Hindlimb muscle (tissue), 1 donor: ENCODE measurements at regions not wholly inside any gene's neighbourhood (a gene's known extent, or its start where the extent isn't known, plus 50 kb on each side); places are given as distances from the start of the nearest gene placed in this dataset.

ENCODE experiments used
- DNase-seq: peaks from one replicate; pipeline ENCODE4 v3.0.0-alpha.2; 2013

DNA sequence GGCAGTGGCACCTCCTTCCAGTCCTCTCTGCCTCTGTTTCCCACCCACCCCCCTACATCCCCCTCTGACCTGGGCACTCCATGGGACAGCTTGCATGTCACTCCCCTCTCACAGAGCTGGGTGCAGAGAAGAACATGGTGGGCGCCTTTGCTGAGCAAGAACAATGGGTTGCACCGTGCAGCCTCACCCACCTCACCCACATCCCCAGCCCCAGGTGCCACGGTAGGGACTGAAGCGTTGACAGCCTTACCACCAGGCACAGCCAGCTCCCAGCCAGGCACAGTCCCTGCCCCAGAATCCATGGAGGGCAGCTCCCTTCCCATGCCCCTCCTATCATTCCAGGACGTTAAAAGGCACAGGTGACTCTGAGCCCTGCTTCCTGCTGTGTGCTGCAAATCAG lies 93.1 kb upstream of the VSTM2B start:
- DNase-seq: no peak

DNA sequence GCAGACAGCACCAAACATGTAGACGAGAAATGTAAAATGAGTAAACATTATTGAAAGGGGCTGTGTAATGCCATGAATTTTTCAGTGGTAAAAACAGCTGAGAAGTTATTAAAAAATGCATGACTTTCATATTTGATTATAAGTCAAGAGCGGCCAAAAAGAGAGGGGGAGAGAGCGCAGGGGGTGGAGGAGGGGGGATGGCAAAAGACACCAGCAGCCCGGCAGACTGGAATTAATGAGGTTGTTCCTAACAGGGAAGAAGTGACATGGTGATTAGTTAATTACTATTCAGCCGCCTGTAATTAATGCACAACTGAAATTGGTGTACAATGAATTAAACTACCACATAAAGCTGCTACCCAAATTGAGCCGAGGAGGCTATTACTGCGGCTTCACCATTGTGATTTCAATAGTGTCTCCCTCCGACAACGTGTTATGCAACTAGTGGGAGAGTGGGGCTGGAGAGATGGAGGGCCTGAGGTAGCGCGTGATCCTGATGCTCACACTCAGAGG lies 89.1 kb upstream of the VSTM2B start:
- DNase-seq: no peak

DNA sequence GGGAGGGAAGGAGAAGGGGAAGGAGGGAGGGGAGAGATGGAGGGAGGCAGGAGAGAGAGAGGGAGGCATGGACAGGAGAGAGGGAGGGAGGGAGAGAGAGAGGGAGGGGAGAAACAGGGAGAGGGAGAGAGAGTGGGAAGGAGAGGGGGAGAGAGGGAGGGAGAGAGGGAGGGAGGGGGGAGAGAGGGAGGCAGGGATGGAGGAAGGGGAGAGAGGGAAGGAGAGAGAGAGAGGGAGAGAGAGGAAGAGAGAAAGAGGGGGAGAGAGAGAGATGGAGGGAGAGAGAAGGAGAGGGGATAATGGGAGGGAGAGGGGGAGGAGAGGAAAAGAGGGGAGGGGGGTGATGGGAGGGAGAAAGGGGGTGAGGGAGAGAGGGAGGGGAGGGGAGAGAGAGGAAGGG lies 86.8 kb upstream of the VSTM2B start:
- DNase-seq: no peak

- DNase-seq: no peak
Observed at GRCh38 chr19:29439688-29440550, 85.9 kb upstream of the VSTM2B start.

- no peak for DNase-seq
Observed at GRCh38 chr19:29442094-29442493, 83.7 kb upstream of the VSTM2B start.

DNA sequence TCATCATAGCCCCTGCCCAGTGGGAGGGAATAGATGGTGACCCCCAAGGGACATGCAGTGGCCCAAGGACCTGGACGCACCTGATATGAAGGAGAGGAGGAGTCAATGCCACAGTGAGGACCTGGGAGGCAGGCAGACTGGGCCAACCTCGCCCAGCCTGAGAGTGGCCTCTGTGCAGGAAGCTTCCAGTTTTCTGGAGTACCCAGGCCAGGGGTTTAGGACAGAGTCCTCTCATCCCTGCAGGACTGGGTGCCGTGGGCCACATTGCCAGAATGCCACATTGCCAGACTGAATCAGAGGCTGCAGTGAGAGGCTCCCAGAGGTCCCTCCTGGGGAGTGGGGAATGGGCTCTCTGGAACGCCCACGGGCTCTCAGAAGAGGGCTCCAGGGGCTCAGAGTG lies 82.9 kb upstream of the VSTM2B start:
- DNase-seq: no peak

- no peak for DNase-seq
Observed at GRCh38 chr19:29445246-29445645, 80.5 kb upstream of the VSTM2B start.

GRCh38 chr19:29446361-29446760 lies 79.4 kb upstream of the VSTM2B start:
- no peak for DNase-seq

GRCh38 chr19:29448046-29448445 lies 77.7 kb upstream of the VSTM2B start:
- DNase-seq: no peak

DNA sequence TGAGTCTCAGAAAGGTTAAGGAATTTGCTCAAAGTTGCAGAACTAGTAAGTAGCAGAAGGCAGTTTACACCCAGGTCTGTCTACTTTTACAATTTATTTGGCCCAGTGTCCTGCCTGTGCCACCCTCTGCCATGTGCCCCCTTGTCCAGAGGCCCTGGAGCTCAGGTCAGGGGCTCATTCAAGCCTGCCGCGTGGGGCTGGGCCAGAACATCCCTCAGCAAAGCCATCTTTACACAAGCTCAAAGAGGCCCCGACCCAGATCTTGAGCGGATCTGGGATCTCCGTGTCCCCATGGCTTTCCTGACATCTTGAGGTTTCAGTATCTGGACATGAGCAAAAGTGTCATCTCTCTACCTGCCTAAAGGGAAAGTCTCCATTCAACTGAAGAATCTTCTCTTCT lies 76.4 kb upstream of the VSTM2B start:
- no peak for DNase-seq

DNA sequence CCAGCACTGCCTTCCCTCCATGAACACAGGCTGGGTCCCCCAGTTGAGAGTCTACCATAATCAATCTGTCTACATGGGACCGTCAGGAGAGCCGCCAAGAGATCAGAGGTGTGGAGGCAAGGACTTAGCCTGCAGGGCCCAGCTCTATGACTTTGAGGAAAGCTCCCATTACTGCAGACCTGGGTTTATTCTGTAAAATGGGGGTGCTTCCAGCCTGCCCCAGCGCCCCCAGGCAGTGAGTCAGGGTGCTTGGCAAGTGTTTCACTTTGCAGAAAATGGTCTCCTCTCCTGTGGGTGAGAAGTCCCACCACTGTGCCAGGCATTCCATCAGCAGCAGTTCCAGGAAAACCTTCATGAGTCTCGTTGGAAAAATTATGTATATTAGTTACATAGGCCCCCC lies 75.5 kb upstream of the VSTM2B start:
- no peak for DNase-seq

GRCh38 chr19:29450812-29451211 lies 75.0 kb upstream of the VSTM2B start:
- DNase-seq: no peak

DNA sequence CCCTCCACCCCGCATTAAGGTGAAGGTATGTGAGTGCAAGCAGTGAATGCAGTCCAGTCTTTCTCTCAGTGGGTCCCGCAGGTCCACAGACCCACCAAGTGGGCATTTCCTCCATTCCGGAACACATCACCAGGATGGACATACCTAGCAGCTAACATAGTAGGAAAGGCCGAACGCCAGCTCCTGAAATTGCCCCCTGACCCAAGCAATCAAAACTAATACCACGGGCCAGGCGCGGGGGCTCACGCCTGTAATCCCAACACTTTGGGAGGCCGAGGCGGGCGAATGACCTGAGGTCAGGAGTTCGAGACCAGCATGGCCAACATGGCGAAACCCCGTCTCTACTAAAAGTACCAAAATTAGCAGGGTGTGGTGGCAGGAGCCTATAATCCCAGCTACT lies 71.7 kb upstream of the VSTM2B start:
- no peak for DNase-seq

DNA sequence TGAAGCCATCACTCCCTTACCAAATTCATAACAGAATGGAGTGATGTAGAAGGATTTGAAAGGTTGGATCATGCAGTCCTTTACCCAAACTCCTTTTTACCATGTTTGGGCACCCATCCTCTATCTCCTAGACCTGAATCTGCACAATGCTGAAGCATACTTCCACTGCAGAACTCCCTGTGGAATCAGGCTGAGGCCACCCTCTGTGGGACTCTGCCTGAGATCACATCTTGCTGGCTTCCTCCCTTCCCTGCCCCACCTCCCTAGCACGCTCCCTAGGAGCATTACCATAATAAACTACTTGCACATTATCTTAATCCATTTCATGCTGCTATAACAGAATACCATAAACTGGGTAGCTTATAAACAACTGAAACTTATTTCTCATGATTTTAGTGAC lies 68.4 kb upstream of the VSTM2B start:
- no peak for DNase-seq

DNA sequence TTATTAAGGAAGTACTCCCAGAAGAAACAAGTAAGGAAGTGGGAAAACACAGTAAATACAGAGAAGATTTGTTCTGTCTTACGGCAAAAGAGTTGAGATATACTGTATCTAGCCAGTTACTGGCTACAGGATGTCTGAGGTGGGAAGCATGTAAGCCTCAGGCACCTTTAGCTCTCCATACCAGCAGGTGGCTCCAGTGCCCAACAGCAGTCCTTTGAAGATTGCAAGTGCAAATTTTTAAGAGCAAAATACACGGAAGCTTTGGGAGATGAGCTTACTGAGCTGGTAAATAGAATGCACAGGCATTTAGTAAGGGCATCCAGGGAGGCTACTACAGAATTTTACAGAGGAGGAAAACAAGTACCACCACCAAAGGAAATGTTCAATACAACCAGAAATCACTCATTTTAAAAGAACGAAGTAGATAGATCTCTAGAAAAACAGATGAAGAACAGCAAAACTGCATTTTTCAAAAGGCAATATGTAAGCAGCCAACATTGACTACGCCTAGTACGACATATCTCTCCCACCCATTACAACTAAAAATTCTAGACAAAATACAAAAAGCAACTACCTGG lies 57.9 kb upstream of the VSTM2B start:
- DNase-seq: no peak

- no peak for DNase-seq
Observed at GRCh38 chr19:29475469-29475868, 50.3 kb upstream of the VSTM2B start.
